ENCODE measurements at regions not wholly inside any gene's neighbourhood (a gene's known extent, or its start where the extent isn't known, plus 50 kb on each side); places are given as distances from the start of the nearest gene placed in this dataset.

- no peak for DNase-seq
These were observed 517.6 kb downstream of the BNC2 start for GRCh38 chr9:16352791-16353401.

GRCh38 chr9:16356196-16356765 lies 514.2 kb downstream of the BNC2 start:
- DNase-seq = no peak

- DNase-seq = no peak
These were observed 512.6 kb downstream of the BNC2 start for GRCh38 chr9:16357828-16358227.

- no peak for DNase-seq
These were observed 511.7 kb downstream of the BNC2 start for GRCh38 chr9:16358751-16359150.

All from CD4-positive, alpha-beta T cell treated with Interleukin-21 for 1 hour (primary cell).